ENCODE measurements at regions not wholly inside any gene's neighbourhood (a gene's known extent, or its start where the extent isn't known, plus 50 kb on each side); places are given as distances from the start of the nearest gene placed in this dataset.

GRCh38 chr11:119496997-119497396 lies 74.0 kb upstream of the THY1 start:
- no peak for TF ChIP-seq EZH2 (IDR thresholded peaks at IDR 0.05)
- no peak for TF ChIP-seq POLR2AphosphoS5 (IDR thresholded peaks at IDR 0.05; ENCODE audit: borderline replicate concordance, low read depth, low read length)

Measured in SK-N-MC (cell line).